Posterior cingulate gyrus (tissue), 11 donors: ENCODE measurements at regions not wholly inside any gene's neighbourhood (a gene's known extent, or its start where the extent isn't known, plus 50 kb on each side); places are given as distances from the start of the nearest gene placed in this dataset.
"Not testable (repeated sequence)": the region's sequence is repeated elsewhere in the genome, so short reads cannot be mapped to it uniquely, and the experiment has no call there.

Experiments used
- DNase-seq, 10 donors: peaks; one replicate each; pipeline versions ENCODE4 v3.0.0 to v3.0.0-alpha.2; 2020 to 2021; ENCODE audit warnings: mixed read lengths in 3 of 10
- intact Hi-C: fragments of 100-400 bp; cut with DNase I; formaldehyde crosslinking; loops from one replicate; pipeline ENCODE4 v1.15.1; 2023

GRCh38 chr6:43883847-43884651 lies 114.0 kb downstream of the VEGFA start:
- peak in 2 of 10 donors; percentile 41 to 64 for DNase-seq
- intact Hi-C loops: no loop called here

GRCh38 chr6:43882690-43883448 lies 112.9 kb downstream of the VEGFA start:
- intact Hi-C loops: not testable (repeated sequence)
- DNase-seq: peak in 1 of 10 donors; percentile 39

DNA sequence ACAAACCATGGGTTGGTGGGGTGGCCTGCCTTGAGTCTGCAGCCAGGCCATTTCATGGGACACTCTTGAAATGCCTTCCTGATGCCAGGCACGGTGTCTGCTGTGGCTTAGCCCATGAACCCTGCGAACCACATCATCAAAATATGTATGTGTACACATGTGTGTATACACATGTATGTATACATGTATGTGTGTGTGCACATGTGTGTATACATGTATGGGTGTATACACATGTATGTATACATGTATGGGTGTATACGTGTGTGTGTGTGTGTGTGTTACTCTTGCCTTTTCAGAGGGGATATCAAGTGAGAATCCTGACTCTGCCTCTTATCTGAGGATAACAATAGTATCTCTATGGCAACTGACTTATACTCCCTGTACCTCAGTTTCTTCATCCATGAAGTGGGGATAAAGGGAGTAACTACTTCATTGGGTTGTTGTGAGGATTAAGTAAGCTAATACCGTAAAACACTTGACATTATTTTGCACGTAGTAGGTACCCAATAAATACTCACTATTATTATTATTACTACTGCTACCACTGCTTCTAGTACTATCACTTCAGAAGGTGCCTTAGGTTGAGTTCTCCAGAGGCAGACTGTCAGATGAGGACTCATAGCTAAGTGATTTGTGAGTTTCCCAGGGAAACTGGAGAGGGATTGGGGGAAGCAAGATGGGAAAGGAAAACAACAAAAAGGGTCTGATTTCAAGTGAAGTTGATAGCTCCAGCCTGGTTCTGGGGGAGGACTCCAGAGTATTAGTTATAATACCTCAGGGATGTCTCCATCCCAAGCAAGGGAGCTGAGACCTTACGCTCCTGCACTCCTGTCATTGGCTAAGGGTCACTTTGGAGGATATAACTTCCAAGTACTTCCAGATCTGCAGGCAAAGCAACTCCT lies 110.5 kb downstream of the VEGFA start:
- intact Hi-C loops: no loop called here

DNA sequence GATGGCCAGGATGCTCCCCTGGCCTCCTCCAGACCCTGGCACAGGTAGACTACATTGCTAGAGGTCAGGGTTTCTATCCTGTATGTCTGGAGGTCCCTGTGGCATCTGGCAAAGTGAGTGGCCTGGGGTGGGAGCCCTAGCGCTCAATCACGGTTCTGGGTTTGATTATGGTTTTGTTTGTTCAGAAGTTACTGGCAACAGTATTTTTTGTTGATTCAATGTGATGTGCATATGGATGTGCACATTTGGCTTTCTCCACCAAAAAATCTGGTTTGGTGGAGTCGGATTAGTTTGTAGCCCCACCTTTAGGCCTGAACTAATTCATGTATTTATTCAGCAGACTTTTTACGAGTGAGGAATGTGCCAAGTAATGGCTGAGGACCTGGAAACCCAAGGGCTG lies 109.7 kb downstream of the VEGFA start:
- intact Hi-C loops: no loop called here
- DNase-seq: no peak

More for the DNA sequence above, 110.5 kb downstream of the VEGFA start:
- DNase-seq: peak in 1 of 10 donors; percentile 26

DNA sequence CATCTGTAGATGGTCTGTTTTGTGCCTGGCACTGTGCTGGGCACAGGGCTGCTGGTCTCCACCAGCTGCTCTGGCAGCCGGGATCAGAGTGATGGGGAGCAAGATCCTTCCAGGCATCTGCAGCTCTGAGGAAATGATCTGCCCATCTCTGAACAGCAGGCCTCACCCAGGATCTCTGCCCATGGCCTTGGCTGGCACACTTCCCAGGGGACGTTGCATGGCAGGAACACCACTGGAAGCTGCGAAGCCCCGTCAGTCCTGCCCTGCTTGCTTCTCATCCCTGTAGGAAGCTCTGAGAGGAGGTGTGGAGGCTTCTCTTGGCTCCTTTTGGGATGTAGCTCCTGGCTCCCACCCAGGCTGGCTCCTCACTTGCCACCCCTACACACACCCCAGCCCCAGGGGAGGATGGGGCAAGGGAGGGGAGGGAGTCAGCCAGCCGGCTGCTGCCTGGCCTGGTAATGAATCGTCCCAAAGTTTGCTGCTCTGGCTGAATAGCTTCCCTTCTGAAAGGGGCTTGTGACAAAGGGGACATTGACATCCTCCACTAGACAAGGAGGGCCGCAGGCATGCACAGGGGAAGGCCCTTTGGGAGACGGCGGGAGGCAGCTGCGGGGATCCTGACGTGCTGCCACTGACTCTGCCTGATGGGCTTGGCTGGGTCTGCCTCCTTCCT lies 108.9 kb downstream of the VEGFA start:
- intact Hi-C loops: no loop called here
- DNase-seq: peak in 9 of 10 donors; percentile 35 to 94 (median 61)

DNA sequence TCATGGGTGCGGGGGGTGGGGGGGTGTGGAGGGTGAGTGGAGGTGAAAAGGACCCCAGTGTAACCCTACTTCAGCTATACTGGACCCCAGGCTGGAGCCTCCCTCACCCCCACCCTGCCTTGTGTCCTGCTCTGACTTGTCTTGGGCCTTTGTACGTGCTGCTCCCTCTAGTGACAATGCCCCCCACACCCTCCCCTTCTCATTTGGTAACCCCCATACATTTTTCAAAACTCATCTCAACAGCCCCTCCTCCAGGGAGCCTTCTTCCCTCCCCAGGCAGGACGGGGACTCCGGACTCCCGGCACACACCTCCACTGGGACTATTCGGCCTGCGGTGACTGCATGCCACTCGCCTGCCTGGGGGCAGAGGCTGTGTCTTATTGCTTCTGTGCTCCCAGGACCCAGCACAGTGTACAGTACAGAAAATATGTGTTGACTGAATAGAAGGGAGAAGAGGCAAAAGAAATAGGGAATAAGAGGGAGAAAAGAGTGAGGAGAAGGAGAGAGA lies 108.2 kb downstream of the VEGFA start:
- intact Hi-C loops: no loop called here
- peak in 1 of 10 donors; percentile 48 for DNase-seq

- peak in 1 of 10 donors; percentile 32 for DNase-seq
- intact Hi-C loops: no loop called here
Measured at GRCh38 chr6:43877463-43878126, 107.6 kb downstream of the VEGFA start.

- intact Hi-C loops: no loop called here
- DNase-seq: peak in 1 of 10 donors; percentile 21
Measured at GRCh38 chr6:43877036-43877435, 107.0 kb downstream of the VEGFA start.

GRCh38 chr6:43876602-43877001 lies 106.6 kb downstream of the VEGFA start:
- intact Hi-C loops: no loop called here

DNA sequence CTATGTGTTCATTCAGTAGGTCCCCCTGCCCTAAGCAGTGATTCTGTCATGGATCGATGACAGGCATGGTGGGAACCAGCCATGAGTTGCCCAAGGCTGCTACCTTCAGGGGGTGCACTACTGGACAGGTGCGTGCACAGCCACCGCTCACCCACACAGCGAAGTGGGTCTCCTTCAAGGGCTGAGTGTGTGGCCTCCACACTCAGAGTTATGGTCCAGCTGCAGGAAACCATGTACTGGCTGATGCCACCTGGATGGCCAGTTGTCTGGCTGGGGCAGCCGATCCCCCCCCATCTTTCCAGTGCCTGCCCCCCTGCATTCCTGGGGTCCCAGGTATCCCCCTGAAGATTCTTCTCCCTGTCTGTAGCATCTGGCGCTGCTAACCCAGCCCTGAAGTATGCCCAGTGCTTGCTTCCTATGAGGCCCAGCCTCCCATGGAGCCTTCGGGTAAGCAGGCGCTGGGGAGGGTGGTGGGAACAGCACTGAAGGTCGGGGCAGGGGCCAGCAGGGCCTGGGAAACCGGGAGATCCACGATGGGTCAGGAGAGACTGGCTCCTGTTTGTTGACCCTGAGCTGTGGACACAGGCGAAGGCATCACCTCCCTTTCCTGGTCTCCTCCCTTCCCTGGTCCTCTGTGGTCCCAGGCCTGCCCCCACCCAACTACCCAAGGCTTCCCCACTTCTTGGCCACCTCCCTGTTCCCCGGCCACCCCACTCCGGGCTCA lies 106.0 kb downstream of the VEGFA start:
- intact Hi-C loops: no loop called here
- peak in 1 of 10 donors; percentile 67 for DNase-seq

More at GRCh38 chr6:43876602-43877001, 106.6 kb downstream of the VEGFA start:
- DNase-seq: peak in 1 of 10 donors; percentile 22

- peak in 1 of 10 donors; percentile 26 for DNase-seq
- intact Hi-C loops: no loop called here
Measured at GRCh38 chr6:43874814-43875590, 105.0 kb downstream of the VEGFA start.

DNA sequence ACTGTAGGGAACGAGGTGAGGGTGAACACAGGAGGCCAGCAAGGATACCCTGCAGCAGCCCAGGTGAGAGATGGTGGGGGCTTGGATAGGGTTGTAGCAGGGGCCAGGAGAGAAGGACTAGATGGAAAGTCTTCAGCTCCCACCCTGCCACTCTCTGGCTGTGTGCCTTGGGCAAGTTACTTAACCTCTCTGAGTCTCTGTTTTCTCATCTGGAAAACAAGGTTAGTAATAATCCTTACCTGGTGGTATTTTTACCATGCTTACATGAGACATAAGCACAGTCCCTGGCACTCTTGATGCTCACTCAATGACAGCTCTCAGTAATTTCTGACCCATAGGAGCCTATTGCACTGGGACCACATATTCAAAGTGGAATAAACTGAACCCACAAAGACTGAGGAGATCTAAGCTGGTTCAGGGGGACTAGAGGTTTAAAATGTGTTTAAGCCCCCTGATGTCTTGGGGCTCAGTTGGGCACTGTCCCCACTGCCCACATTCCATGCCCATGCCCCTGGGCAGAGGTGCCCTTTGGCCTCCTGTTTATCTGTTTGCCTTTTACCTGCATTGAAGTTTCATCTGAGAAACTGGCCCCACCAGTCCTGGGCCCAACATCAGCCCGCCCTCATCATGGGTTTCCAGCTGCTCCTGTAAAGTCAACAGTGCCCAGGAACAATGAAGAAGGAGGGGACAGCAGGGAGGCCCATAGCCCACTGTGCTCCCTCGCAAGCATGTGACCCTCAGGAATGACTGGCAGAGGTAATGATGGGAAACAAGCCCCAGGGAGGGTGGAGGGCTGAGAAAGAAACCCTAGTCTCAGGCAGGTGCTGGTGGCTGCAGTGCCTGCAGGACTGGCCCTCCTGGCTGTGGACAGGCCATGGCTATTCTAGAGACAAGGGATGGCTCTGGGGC lies 104.0 kb downstream of the VEGFA start:
- DNase-seq: peak in 1 of 10 donors; percentile 30

GRCh38 chr6:43871933-43872332 lies 101.9 kb downstream of the VEGFA start:
- intact Hi-C loops: no loop called here

More for the DNA sequence above, 104.0 kb downstream of the VEGFA start:
- intact Hi-C loops: no loop called here

GRCh38 chr6:43871284-43871683 lies 101.3 kb downstream of the VEGFA start:
- DNase-seq: no peak
- intact Hi-C loops: no loop called here

More at GRCh38 chr6:43871933-43872332, 101.9 kb downstream of the VEGFA start:
- DNase-seq: peak in 1 of 10 donors; percentile 38

DNA sequence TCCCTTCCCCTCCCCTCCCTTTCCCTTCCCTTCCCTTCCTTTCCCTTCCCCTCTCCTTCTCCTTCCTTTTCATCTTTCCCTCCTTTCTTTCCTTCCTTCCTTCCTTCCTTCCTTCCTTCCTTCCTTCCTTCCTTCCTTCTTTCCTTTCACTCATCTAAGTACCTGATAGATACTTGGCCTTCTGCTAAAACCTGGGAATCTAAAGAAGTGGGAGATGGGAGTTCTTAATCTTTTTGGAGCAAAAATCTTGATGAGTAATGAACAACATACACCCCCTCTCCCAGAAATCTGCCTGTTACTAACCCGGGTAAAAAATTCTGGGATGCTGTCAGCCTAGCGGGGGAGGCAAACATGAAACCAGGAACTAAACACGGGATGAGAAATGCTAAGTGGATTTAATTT lies 100.7 kb downstream of the VEGFA start:
- intact Hi-C loops: no loop called here
- DNase-seq: peak in 1 of 10 donors; percentile 64
